ENCODE measurements at regions not wholly inside any gene's neighbourhood (a gene's known extent, or its start where the extent isn't known, plus 50 kb on each side); places are given as distances from the start of the nearest gene placed in this dataset.

GRCh38 chr4:159451006-159451405 is 348.1 kb downstream of the RAPGEF2 start:
- CTCF ChIA-PET, result no interaction called here
- H3K27ac ChIP-seq (ENCODE audit: insufficient read depth in 1 of 2, low read depth in 1 of 2, low read length in 2 of 2, poor library complexity in 1 of 2, severe bottlenecking in 2 of 2), result no peak overlapping the region
- H3K36me3 ChIP-seq (ENCODE audit: control insufficient read depth in 4 of 4, insufficient read depth in 4 of 4, low read length in 3 of 4), result no peaks in the 10 kb centered on the region
- POLR2A ChIA-PET, result no interaction called here
- H3K4me1 ChIP-seq (ENCODE audit: control extremely low read depth in 1 of 4, control insufficient read depth in 4 of 4, insufficient read depth in 4 of 4, low read length in 3 of 4), result peaks cover 0 to 2% (median 0%) of the 10 kb centered on the region in 4 experiments
- H3K4me3 ChIP-seq (ENCODE audit: control insufficient read depth in 1 of 7, extremely low read depth in 1 of 7, insufficient read depth in 4 of 7, low read depth in 2 of 7, low read length in 6 of 7), result no peak overlapping the region
- DNase-seq, result no peak
- H3K27me3 ChIP-seq (replicated peaks in 2 of 5; ENCODE audit: control insufficient read depth in 4 of 5, insufficient read depth in 5 of 5, low read length in 4 of 5), result no peaks in the 10 kb centered on the region
- 100% methylated on average over 1 of the region's 2 CpGs for WGBS (ENCODE audit: insufficient coverage)
- H3K9me3 ChIP-seq (ENCODE audit: control extremely low read depth in 1 of 5, control insufficient read depth in 4 of 5, insufficient read depth in 2 of 5, low read depth in 1 of 5, low read length in 4 of 5), result no peaks in the 10 kb centered on the region

GRCh38 chr4:159455675-159456237 is 352.9 kb downstream of the RAPGEF2 start:
- WGBS (ENCODE audit: insufficient coverage), result 60% methylated on average over 1 of the region's 3 CpGs
- no peaks in the 10 kb centered on the region for H3K27me3 ChIP-seq (replicated peaks in 2 of 5; ENCODE audit: control insufficient read depth in 4 of 5, insufficient read depth in 5 of 5, low read length in 4 of 5)
- no peaks in the 10 kb centered on the region for H3K9me3 ChIP-seq (ENCODE audit: control extremely low read depth in 1 of 5, control insufficient read depth in 4 of 5, insufficient read depth in 2 of 5, low read depth in 1 of 5, low read length in 4 of 5)
- CTCF ChIA-PET, result interaction anchor here (0.6 to 1.6 kb wide), 3 partner anchors 13 to 600 kb away, joined by 3 to 4 read pairs (median 3); no protein-coding TSS in a partner anchor
- DNase-seq, result peak; percentile 58 to 67 (median 65)
- H3K4me3 ChIP-seq (ENCODE audit: control insufficient read depth in 1 of 7, extremely low read depth in 1 of 7, insufficient read depth in 4 of 7, low read depth in 2 of 7, low read length in 6 of 7), result peak overlapping the region in 1 of 7 experiments; percentile 26
- no peak overlapping the region for H3K27ac ChIP-seq (ENCODE audit: insufficient read depth in 1 of 2, low read depth in 1 of 2, low read length in 2 of 2, poor library complexity in 1 of 2, severe bottlenecking in 2 of 2)
- H3K4me1 ChIP-seq (ENCODE audit: control extremely low read depth in 1 of 4, control insufficient read depth in 4 of 4, insufficient read depth in 4 of 4, low read length in 3 of 4), result peaks cover 0 to 2% (median 0%) of the 10 kb centered on the region in 4 experiments
- POLR2A ChIA-PET, result interaction anchor here (0.6 kb wide), 1 partner anchor 1452 kb away, joined by 5 read pairs; no protein-coding TSS in a partner anchor
- no peaks in the 10 kb centered on the region for H3K36me3 ChIP-seq (ENCODE audit: control insufficient read depth in 4 of 4, insufficient read depth in 4 of 4, low read length in 3 of 4)

- Histone ChIP-seq H3K4me1 (ENCODE audit: control extremely low read depth in 1 of 4, control insufficient read depth in 4 of 4, insufficient read depth in 4 of 4, low read length in 3 of 4) (peaks cover 0 to under 1% (median 0%) of the 10 kb centered on the region in 4 experiments), H3K36me3 (ENCODE audit: control insufficient read depth in 4 of 4, insufficient read depth in 4 of 4, low read length in 3 of 4) (no peaks in the 10 kb centered on the region), H3K27me3 (replicated peaks in 2 of 5; ENCODE audit: control insufficient read depth in 4 of 5, insufficient read depth in 5 of 5, low read length in 4 of 5) (no peaks in the 10 kb centered on the region), H3K9me3 (ENCODE audit: control extremely low read depth in 1 of 5, control insufficient read depth in 4 of 5, insufficient read depth in 2 of 5, low read depth in 1 of 5, low read length in 4 of 5) (peaks cover 2 to 14% (median 5%) of the 10 kb centered on the region in 5 experiments), H3K27ac (ENCODE audit: insufficient read depth in 1 of 2, low read depth in 1 of 2, low read length in 2 of 2, poor library complexity in 1 of 2, severe bottlenecking in 2 of 2) (no peak overlapping the region), H3K4me3 (ENCODE audit: control insufficient read depth in 1 of 7, extremely low read depth in 1 of 7, insufficient read depth in 4 of 7, low read depth in 2 of 7, low read length in 6 of 7) (no peak overlapping the region)
- 89% methylated on average over 1 of the region's 1 CpG for WGBS (ENCODE audit: insufficient coverage)
- ChIA-PET CTCF (interaction anchor here (1.0 kb wide), 1 partner anchor 1200 kb away, joined by 3 read pairs; no protein-coding TSS in a partner anchor), POLR2A (no interaction called here)
- DNase-seq, result no peak
Observed at GRCh38 chr4:159460371-159460770, 357.5 kb downstream of the RAPGEF2 start.

GRCh38 chr4:159463235-159463634 is 360.4 kb downstream of the RAPGEF2 start:
- DNase-seq, result no peak
- CTCF ChIA-PET, result interaction anchor here (1.1 kb wide), 1 partner anchor 24 kb away, joined by 3 read pairs; no protein-coding TSS in a partner anchor
- POLR2A ChIA-PET, result no interaction called here
- Histone ChIP-seq H3K4me3 (ENCODE audit: control insufficient read depth in 1 of 7, extremely low read depth in 1 of 7, insufficient read depth in 4 of 7, low read depth in 2 of 7, low read length in 6 of 7) (no peak overlapping the region), H3K4me1 (ENCODE audit: control extremely low read depth in 1 of 4, control insufficient read depth in 4 of 4, insufficient read depth in 4 of 4, low read length in 3 of 4) (no peaks in the 10 kb centered on the region), H3K27ac (ENCODE audit: insufficient read depth in 1 of 2, low read depth in 1 of 2, low read length in 2 of 2, poor library complexity in 1 of 2, severe bottlenecking in 2 of 2) (no peak overlapping the region), H3K27me3 (replicated peaks in 2 of 5; ENCODE audit: control insufficient read depth in 4 of 5, insufficient read depth in 5 of 5, low read length in 4 of 5) (no peaks in the 10 kb centered on the region), H3K36me3 (ENCODE audit: control insufficient read depth in 4 of 4, insufficient read depth in 4 of 4, low read length in 3 of 4) (no peaks in the 10 kb centered on the region), H3K9me3 (ENCODE audit: control extremely low read depth in 1 of 5, control insufficient read depth in 4 of 5, insufficient read depth in 2 of 5, low read depth in 1 of 5, low read length in 4 of 5) (peaks cover 2 to 17% (median 7%) of the 10 kb centered on the region in 5 experiments)
- 94% methylated on average over 2 of the region's 2 CpGs for WGBS (ENCODE audit: insufficient coverage)

GRCh38 chr4:159464302-159464701 is 361.4 kb downstream of the RAPGEF2 start:
- no peaks in the 10 kb centered on the region for H3K27me3 ChIP-seq (replicated peaks in 2 of 5; ENCODE audit: control insufficient read depth in 4 of 5, insufficient read depth in 5 of 5, low read length in 4 of 5)
- ChIA-PET CTCF (interaction anchor here (1.6 kb wide), 1 partner anchor 20 kb away, joined by 5 read pairs; no protein-coding TSS in a partner anchor), POLR2A (no interaction called here)
- peak in 1 of 3 donors; percentile 12 for DNase-seq
- H3K9me3 ChIP-seq (ENCODE audit: control extremely low read depth in 1 of 5, control insufficient read depth in 4 of 5, insufficient read depth in 2 of 5, low read depth in 1 of 5, low read length in 4 of 5), result peaks cover 2 to 17% (median 7%) of the 10 kb centered on the region in 5 experiments
- H3K4me3 ChIP-seq (ENCODE audit: control insufficient read depth in 1 of 7, extremely low read depth in 1 of 7, insufficient read depth in 4 of 7, low read depth in 2 of 7, low read length in 6 of 7), result no peak overlapping the region
- no peak overlapping the region for H3K27ac ChIP-seq (ENCODE audit: insufficient read depth in 1 of 2, low read depth in 1 of 2, low read length in 2 of 2, poor library complexity in 1 of 2, severe bottlenecking in 2 of 2)
- H3K4me1 ChIP-seq (ENCODE audit: control extremely low read depth in 1 of 4, control insufficient read depth in 4 of 4, insufficient read depth in 4 of 4, low read length in 3 of 4), result no peaks in the 10 kb centered on the region
- H3K36me3 ChIP-seq (ENCODE audit: control insufficient read depth in 4 of 4, insufficient read depth in 4 of 4, low read length in 3 of 4), result no peaks in the 10 kb centered on the region

GRCh38 chr4:159476886-159477285 is 374.0 kb downstream of the RAPGEF2 start:
- Histone ChIP-seq H3K36me3 (ENCODE audit: control insufficient read depth in 4 of 4, insufficient read depth in 4 of 4, low read length in 3 of 4) (no peaks in the 10 kb centered on the region), H3K4me1 (ENCODE audit: control extremely low read depth in 1 of 4, control insufficient read depth in 4 of 4, insufficient read depth in 4 of 4, low read length in 3 of 4) (peaks cover 0 to 3% (median 0%) of the 10 kb centered on the region in 4 experiments), H3K27ac (ENCODE audit: insufficient read depth in 1 of 2, low read depth in 1 of 2, low read length in 2 of 2, poor library complexity in 1 of 2, severe bottlenecking in 2 of 2) (no peak overlapping the region), H3K9me3 (ENCODE audit: control extremely low read depth in 1 of 5, control insufficient read depth in 4 of 5, insufficient read depth in 2 of 5, low read depth in 1 of 5, low read length in 4 of 5) (no peaks in the 10 kb centered on the region), H3K27me3 (replicated peaks in 2 of 5; ENCODE audit: control insufficient read depth in 4 of 5, insufficient read depth in 5 of 5, low read length in 4 of 5) (no peaks in the 10 kb centered on the region), H3K4me3 (ENCODE audit: control insufficient read depth in 1 of 7, extremely low read depth in 1 of 7, insufficient read depth in 4 of 7, low read depth in 2 of 7, low read length in 6 of 7) (no peak overlapping the region)
- 100% methylated on average over 1 of the region's 1 CpG for WGBS (ENCODE audit: insufficient coverage)
- ChIA-PET CTCF (interaction anchor here (0.6 kb wide), 1 partner anchor 636 kb away, joined by 3 read pairs; no protein-coding TSS in a partner anchor), POLR2A (no interaction called here)
- no peak for DNase-seq

- no peak overlapping the region for H3K27ac ChIP-seq (ENCODE audit: insufficient read depth in 1 of 2, low read depth in 1 of 2, low read length in 2 of 2, poor library complexity in 1 of 2, severe bottlenecking in 2 of 2)
- peaks cover 0 to 2% (median 0%) of the 10 kb centered on the region in 5 experiments for H3K27me3 ChIP-seq (replicated peaks in 2 of 5; ENCODE audit: control insufficient read depth in 4 of 5, insufficient read depth in 5 of 5, low read length in 4 of 5)
- whole genome bisulfite sequencing (ENCODE audit: insufficient coverage), result 100% methylated on average over 1 of the region's 1 CpG
- peaks cover 0 to 1% (median 0%) of the 10 kb centered on the region in 4 experiments for H3K4me1 ChIP-seq (ENCODE audit: control extremely low read depth in 1 of 4, control insufficient read depth in 4 of 4, insufficient read depth in 4 of 4, low read length in 3 of 4)
- POLR2A ChIA-PET, result no interaction called here
- no peaks in the 10 kb centered on the region for H3K36me3 ChIP-seq (ENCODE audit: control insufficient read depth in 4 of 4, insufficient read depth in 4 of 4, low read length in 3 of 4)
- H3K4me3 ChIP-seq (ENCODE audit: control insufficient read depth in 1 of 7, extremely low read depth in 1 of 7, insufficient read depth in 4 of 7, low read depth in 2 of 7, low read length in 6 of 7), result no peak overlapping the region
- no peaks in the 10 kb centered on the region for H3K9me3 ChIP-seq (ENCODE audit: control extremely low read depth in 1 of 5, control insufficient read depth in 4 of 5, insufficient read depth in 2 of 5, low read depth in 1 of 5, low read length in 4 of 5)
- CTCF ChIA-PET, result no interaction called here
- DNase-seq, result no peak
Observed at GRCh38 chr4:159480826-159481225, 377.9 kb downstream of the RAPGEF2 start.
